ENCODE measurements at regions not wholly inside any gene's neighbourhood (a gene's known extent, or its start where the extent isn't known, plus 50 kb on each side); places are given as distances from the start of the nearest gene placed in this dataset.

DNA sequence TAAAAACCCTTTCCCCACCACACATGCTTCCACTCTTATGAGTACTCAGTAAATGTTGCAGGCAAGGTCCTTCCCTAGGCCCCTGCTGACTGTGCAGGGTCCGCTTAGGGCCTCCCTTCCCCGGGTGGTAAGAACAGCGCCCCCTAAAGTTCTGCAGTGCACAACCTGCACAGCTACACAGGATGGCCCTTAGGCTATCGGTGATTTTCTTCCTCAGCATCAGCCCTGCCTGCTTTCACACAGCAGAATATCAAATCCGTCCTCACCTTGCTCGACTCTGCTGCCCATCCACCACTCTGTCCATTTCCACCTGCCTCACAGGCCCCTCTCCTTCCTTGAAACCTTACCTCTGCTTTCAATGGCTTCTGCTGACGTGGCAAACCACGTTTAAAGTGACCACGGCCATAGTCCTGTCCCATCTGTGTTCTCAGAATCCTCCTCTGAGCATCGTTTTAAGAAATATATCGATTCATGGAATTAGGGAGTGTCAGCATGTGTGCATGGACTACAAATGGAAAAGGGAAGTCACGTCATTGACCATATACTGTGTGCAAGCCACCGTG is 51.4 kb upstream of the TMEM132E start:
- DNase-seq (ENCODE audit: low read depth in 3 of 3), result no peak

DNA sequence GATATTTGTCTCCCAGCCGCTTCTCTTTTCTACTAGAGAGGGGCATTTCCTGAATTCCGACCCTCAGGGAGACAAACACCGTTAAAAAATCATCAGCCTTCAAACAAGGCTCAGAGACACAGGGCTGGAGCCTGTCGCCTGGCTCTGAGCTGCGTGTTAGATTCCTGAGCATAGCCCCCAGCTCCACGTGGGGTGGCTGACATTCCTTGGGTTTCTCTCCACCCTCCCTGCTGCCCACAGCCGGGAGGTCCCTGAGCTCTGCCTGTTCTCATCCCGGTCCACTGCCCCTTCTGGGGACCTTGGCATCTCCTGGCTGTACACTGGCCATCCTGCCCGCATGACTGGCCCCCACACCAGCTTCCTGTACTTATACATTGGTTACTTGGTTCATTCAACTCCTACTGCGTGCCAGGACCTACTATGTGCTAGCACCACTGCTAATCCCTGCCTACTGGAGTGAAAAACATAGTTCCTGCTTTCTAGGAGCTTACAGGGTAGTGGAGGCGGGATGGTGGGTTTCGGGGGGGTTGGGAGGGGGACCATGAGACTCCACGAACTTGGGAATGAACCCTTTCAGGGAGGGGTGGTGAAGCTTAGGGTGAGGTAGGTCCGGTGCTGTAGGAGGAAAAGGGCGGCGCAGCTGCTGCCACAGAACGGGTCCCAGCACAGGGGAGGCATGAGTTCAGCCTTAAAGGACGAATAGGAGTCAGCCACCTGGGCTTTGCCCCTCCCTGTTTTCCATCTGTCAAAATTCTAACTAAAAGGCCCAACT is 52.1 kb upstream of the TMEM132E start:
- no peak for DNase-seq (ENCODE audit: low read depth in 3 of 3)

DNA sequence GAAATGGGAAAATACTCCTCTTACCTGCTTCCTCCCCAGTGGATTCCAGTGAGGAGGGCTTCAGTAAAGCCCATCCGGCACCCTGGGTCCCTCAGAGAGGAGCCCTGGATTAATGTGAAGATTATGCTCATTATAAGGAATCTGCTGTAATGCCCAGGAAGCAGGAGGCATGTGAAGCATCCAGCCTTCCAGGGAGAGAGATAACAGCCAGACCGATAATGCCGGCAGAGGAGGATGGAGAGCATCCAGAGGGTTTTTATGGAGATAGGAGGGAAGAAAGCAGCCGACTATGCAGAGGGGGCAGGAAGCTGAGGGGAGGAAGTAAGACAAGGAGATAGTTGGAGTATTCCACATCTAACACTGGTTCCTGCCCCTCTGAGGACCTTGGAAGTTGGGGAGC is 53.7 kb upstream of the TMEM132E start:
- DNase-seq (ENCODE audit: low read depth in 3 of 3), result no peak

DNA sequence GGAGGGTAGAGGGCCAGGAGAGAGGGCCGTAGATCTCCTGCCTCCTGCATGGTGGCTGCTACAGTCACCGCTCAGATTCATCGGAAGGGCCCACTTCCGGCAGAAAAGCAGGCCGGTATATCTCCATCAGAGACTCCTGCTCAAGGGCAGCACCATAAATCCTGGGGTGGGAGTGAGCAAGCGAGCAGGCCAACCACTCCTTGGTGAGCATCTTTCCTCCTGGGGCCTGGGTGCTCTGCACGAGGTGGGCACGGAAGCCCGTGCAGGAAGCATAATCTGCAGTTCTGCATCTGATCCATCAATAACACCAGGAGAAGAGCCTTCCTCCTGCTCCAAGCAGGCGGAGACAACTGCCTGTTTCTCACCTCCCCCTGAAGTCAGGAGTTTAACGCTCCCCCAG is 57.4 kb upstream of the TMEM132E start:
- no peak for DNase-seq (ENCODE audit: low read depth in 3 of 3)

DNA sequence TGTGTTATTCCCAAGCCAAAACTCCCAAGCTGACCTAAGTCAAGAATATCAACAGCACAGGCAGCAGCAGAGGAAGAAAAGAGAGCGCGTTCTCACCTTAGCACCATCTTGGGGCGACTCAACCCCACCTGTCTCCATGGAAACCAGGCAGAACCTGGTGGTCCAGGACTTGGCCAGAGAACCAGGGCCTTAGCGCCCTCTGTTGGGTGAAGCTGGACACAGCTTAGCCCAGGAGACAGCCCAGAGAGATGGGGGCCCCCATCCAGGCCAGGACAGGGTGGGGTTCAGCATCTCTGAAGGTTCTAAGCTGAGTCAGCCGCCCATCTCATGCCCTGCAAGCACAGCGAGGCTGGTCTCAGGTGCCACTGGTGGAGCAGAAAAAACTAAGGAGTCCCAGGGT is 60.1 kb upstream of the TMEM132E start:
- DNase-seq (ENCODE audit: low read depth in 3 of 3), result no peak

DNA sequence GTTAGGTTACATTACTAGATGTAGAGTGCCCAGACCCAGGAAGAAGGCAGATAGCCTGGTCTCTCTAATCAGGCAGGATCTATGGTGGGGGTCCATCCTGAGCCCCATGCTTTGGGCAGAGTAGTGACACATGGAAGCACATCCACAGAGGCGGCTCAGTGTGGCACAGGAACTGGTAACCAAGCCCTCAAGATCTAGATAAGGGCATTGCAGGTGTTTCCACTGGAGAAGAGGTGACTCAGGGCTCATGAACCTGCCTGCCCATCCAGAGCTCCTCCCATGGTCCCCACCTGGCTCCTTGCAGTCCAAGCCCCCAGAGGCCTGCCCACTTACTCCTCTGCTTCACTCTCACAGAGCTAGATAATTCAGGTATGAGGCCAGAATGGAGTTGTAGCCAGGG is 62.0 kb upstream of the TMEM132E start:
- no peak for DNase-seq (ENCODE audit: low read depth in 3 of 3)

DNA sequence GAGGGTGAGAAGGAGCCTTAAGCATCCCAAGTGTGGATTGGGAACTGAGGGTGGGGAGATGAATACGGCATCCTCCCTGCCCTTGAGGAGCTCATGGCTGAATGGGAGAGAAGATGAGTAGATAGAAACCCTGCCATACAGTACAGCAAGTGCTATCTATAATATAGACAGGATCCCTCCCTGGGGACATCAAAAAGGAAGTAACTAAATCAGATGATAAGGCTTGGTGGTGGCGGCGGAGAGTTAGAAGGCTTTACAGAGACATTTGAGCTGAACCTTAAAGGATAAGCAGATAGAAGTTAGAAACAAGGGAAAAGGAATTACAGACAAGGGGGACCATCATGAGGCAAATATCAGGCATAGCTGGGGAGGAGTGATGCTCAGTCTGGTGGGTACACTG is 67.5 kb upstream of the TMEM132E start:
- no peak for DNase-seq (ENCODE audit: low read depth in 3 of 3)

DNA sequence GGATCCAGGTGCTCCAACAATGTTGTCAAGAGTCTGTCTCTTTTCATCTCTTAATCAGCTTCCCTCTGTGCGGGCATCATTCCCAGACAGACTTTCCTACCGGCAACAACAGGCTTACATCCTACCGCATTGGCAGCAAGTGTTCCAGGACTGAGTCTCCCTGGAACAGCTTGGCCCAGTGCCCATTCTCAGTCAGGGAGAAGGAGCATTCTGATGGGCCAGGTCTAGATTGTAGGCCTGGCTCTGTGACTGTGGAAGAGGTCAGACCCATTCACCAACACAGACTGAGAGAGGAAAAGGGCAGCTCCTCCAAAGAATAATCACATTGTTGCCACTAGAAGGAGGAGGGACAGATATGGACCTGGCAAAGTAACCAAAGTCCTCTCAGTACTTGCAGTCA is 68.1 kb upstream of the TMEM132E start:
- DNase-seq (ENCODE audit: low read depth in 3 of 3), result no peak

DNA sequence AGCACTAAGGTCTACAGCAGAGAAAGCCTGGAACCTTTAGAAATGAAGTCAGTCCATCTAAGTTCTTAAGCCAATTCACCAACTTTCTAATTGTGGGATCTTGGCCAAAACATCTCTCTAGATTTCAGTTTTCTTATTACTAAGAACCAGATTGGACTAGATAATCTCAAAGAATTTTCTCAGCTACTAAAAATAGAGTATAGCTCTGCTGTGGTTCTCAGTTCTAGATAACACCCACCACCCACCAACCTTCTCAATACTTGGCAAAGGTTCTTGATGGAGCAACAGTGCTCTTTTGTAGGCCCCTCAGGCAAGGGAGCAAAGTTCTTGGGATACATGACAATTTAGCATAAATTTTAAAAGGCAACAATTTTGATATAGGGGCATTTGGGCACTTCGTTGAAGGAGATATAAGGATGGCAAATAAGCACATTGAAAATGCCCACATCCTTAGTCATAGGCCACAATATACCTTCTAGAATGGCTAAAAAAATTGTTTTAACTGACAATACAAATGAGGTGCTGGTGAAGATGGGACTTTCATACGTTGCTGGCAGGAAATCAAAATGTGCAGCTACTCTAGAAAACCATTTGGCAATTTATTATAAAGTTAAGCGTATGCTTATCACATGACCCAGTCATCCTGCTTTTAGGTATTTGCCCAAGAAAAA is 74.4 kb upstream of the TMEM132E start:
- no peak for DNase-seq (ENCODE audit: low read depth in 3 of 3)

DNA sequence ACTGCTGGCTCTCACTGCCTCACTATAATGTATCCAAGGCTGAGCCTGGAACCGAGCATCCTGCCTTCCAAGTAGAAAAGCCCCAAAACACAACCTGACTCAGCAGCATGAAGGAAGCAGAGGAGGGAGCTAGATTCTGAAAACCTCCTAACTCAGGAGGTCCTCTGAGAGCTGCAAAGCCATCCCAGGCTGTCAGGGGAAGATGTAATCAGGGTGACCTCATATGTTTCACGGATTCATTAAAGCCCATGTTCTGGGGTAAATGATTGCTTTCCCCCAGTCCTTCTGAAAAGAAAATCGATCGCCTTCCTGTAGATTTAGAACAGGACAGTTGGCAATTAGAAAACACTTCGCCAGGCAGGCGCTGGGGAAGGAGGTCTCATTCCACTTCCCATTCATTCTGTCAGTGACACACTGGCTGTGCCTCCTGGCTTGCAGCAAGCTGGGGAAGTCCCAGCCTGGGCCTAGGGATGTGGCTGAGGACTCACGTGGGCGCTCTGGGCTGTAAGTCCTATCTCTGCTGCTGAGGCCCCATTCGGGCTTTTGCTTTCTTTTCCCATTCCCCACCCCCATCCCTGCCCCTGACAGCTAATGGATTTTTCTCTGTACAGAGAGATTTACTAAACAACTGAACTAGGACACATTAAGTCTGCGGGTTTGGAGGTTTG is 75.7 kb upstream of the TMEM132E start:
- DNase-seq (ENCODE audit: low read depth in 3 of 3), result no peak

DNA sequence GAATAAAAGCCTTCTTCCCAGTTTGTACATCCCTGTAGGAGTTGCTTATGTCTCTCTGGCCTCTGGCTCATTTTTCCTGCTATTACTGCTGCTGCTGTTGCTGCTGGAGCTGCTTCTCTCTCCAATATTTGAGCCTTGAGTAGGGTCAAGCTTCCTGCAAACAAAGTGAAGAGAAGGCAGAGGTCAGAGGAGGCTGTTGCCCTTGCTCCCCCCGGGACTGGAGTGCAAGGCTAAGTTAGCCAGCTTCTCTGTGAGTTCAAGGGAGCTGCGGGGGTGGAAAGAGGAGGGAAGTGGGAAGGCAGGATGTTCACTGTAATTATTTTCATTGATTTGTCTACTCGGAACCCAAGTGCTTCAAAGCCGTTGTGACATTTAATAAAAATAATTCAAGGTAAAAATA is 77.0 kb upstream of the TMEM132E start:
- no peak for DNase-seq (ENCODE audit: low read depth in 3 of 3)

DNA sequence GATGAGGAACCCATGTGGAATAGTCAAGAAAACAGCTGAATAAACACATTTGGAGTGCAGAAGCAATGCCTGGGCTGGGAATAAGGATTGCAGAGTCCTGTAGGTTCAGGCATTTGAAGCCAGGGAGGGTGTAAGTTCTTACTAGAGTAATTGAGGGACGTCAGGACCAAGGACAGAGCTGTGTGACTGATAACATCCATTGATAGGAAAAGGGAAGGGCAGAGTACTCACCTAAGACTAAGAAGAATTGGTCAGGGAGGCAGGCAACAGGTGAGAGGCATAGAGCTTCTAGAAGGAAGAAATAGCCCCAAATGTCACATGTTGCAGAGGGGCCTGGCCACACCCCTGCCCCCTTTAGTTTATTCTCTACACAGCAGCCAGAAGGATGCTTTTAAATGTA is 79.8 kb upstream of the TMEM132E start:
- no peak for DNase-seq (ENCODE audit: low read depth in 3 of 3)

DNA sequence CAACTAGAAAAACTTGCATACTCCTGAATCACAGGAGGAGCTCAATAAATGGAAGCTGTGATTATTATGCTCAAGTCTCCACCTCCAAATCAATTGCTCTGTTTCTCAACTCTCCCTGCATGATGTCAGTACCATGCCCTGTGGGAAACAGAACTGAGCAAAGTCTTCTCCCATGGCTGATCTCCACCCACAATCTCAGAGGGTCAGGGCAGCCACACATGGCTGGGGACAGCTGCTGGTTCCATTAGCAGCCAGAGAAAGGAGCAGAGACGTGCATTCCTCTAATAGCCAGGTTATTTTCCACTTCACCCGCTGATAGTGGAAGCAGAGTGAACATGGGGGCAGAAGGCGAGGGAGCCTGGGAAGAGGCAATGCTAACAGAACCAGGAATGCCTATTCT is 85.5 kb upstream of the TMEM132E start:
- DNase-seq (ENCODE audit: low read depth in 3 of 3), result no peak

DNA sequence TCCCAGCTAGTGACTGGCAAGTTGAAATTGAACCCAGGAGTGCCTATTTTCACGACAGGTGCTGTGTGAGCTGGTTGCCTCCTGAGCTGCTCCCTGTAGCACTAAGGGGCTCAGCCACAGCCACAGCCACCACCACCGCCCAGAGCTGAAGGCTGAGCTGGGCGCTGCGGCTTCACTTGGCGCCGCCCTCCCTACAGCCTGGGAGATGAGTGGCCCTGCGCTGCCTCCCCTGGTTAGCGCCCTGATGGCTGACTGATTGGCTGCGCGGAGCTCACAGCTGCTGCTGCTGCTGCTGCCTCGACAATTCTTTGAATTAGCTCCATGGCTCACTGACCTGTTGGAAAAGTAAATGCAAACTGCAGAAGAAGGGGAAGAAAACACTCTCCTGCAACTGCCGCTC is 91.8 kb upstream of the TMEM132E start:
- DNase-seq (ENCODE audit: low read depth in 3 of 3), result no peak

DNA sequence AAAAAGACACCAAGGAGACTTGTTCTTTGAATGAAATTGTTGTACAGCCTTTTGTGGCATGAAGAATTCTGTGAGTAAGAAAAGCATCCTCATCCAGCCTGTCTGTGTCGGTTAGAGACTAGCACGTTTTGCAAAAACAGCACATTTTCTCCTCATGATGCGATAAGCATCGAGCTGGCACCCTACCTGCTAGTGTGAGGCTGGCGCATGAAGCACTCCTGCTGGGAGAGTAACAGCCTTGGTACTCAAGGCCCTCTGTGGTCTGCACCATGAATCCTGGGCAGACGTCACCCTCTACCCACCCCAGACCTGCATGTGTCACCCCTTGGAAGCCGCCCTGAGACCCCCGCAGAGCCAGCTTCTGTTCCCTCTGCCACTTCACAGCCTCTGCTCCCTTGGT is 92.6 kb upstream of the TMEM132E start:
- no peak for DNase-seq (ENCODE audit: low read depth in 3 of 3)

DNA sequence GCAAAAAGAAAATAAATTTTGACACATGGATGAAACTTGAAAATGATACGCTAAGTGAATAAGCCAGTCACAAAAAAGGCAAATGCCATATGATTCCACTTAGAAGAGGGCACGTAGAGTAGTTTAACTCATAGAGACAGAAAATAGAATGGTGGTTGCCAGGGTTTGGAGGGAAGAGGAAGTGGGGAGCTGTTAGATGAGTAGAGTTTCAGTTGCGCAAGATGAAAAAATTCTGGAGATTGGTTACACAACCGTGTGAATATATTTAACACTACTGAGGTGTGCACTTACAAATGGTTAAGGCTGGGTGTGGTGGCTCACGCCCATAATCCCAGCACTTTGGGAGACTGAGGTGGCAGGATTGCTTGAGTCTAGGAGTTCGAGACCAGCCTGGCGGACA is 93.4 kb upstream of the TMEM132E start:
- no peak for DNase-seq (ENCODE audit: low read depth in 3 of 3)

DNA sequence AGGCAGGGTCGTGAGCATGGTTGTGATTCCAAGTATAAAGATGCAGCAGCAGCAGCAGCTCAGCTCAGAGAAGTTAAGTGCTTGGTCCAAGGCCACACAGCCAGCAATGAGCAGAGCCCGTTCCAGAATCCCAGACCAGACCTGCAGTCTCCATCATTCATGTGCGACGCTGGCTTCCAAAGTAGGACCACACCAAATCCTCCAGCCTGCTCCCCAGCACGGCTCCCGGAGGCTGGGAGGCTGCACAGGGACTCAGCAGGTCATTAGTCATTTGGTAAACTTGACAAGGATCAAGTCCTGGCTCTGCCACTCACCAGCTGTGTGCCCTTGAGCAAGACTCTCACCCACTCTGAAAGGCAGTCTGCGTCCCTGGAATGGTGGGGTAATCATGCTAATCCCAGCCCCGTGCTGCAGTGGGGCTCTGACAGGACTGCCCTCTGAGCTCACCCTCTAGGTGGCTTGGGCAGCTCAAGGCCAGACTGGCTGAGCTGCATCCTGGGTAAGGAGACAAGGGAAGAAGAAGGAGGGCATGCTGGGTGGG is 95.1 kb upstream of the TMEM132E start:
- DNase-seq (ENCODE audit: low read depth in 3 of 3), result no peak

DNA sequence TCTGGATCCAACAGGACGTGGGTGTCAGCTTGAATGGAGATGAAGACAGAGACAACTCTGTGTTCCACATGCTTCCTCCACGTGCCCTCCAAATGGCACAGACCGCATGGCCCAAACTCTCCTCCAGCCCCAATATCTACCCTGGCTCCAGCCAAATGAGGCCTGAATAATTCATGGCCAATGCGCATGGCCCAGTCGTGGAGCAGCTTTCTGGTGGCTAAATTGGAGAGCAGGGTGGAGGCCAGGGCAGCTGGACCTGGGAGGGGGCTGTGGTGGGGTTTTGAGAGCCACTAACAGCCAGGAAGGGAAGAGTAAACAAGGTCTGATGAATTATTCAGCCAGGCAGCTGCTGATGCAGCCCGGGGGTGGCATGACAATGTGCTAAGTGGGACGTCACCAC is 96.7 kb upstream of the TMEM132E start:
- DNase-seq (ENCODE audit: low read depth in 3 of 3), result no peak

DNA sequence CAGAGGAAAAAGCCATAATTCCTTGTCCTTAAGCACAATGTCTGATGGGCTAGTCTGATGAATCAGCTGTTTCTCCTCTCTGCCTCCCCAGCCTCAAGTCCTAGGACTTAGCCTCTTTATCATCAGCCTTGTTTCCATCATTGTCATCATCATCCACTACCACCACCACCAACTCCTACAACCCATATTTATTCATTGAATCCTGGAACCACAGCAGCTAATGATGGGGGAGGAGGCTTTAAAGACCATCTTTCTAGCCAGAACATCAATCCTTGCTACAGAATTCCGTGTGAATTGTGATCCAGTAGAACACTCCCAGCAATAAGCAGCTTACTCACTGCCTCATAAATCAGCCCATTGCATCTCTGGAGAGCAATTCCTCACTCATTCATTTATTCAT is 97.6 kb upstream of the TMEM132E start:
- DNase-seq (ENCODE audit: low read depth in 3 of 3), result no peak

DNA sequence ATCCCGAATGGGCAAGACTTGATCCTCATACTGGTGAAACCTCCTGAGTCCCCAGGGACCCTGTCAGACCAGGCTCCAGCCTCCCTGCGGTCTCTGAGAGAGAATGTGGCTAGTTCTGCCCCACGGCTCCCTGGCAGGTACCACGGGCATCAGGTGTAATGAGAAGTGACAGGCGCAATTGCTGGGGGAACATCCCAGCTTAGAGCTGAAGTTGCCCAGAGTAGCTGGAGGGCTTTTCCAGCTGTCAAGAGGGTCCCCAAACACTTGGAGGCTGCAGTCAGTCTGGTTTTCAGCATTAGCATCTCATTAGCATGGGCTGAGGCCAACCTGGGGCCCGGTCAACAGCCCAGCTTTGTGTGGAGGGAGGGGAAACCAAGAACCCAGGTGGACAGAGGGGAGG is 100.0 kb upstream of the TMEM132E start:
- no peak for DNase-seq (ENCODE audit: low read depth in 3 of 3)

DNA sequence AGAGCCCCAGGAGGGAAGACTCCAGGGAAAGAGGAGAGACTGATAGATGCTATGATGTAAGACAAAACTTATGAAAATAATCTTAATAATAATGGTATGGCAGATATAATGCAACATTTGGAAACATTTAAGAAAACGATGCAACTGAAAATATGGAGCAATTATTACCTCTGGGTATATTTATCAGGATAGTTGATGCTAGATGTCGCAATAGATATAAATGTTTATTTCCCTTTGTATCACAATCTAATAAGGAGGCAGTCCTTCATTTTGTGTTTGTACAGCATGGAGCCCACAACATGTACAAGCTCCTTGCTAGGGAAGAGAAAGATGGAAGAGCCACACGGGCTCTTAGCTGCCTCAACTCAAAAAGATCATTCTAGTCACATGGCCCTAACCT is 101.1 kb upstream of the TMEM132E start:
- DNase-seq (ENCODE audit: low read depth in 3 of 3), result no peak

DNA sequence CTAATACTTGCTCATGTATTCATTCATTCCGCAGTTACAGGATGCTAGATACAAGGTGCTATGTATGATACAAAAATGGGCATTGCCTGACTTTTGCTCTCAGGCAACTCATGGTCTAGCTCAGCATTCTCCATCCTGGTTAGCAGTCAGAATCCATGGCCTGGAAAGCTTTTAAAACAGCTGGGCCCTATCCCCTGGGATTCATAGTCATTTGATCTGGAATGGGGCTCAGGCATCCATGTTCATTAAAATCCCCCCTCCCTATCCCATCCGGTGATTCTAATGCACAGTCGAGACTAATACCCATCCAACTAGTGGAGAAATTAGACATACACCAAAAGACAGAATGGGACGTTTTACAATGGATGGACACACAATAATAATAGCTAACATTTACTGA is 104.1 kb upstream of the TMEM132E start:
- no peak for DNase-seq (ENCODE audit: low read depth in 3 of 3)

DNA sequence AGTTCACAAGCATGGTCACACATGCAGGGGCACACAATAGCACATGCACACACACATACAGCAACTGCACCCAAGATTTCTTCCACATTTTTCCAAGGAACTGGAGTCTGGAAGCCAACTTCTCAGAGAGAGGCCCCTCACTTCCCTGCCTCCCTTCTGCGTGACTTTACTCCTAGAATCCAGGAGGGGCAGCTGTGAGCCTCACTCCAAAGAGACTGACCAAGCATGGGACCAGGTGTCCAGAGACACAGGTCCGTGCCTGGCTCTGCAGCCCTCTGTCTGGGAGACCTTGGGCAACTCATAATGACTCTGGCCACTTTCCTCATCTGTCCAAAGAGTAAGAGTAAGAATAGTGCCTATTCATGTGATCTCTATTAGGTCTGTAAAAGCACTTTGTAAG is 104.7 kb upstream of the TMEM132E start:
- no peak for DNase-seq (ENCODE audit: low read depth in 3 of 3)

All from stimulated activated CD4-positive, alpha-beta T cell treated with anti-CD3 and anti-CD28 coated beads, TNF-alpha, amount 100 ng/mL, for 4 hours (primary cell).